H1 (cell line): ENCODE measurements at regions not wholly inside any gene's neighbourhood (a gene's known extent, or its start where the extent isn't known, plus 50 kb on each side); places are given as distances from the start of the nearest gene placed in this dataset.

Experiments
- CTCF ChIA-PET: fragments of 300-600 bp; sonication (Branson Sonifier 250); formaldehyde crosslinking; loops from one replicate; lab custom pipeline; 2021; ENCODE audit not compliant: partially characterized antibody; lab: Charles Lee
- POLR2A ChIA-PET: fragments of 300-600 bp; sonication (Branson Sonifier 250); formaldehyde crosslinking; loops from one replicate; lab custom pipeline; 2021; ENCODE audit warnings: inconsistent platforms; ENCODE audit not compliant: partially characterized antibody; lab: Charles Lee
- DNase-seq, 2 experiments: peaks; one replicate each; pipeline versions ENCODE4 v3.0.0 to v3.0.0-alpha.2; 2010 to 2022; ENCODE audit warnings: low spot score in 2 of 2, low read depth in 1 of 2, mixed read lengths in 1 of 2
- FAIRE-seq: peaks from 2 replicates; lab custom pipeline; 2011; peaks lifted over from hg19 to GRCh38; lab: Jason Lieb, UNC
- H2AFZ ChIP-seq: 2 replicates; pipeline ENCODE4 v1.8.1; 2012; ENCODE audit warnings: low read length, inconsistent platforms
- H2AK5ac ChIP-seq: 2 replicates; pipeline ENCODE4 v1.6.1; 2013; ENCODE audit warnings: low read depth, low read length
- H2BK120ac ChIP-seq: replicated peaks from 2 replicates; pipeline ENCODE3; 2013; ENCODE audit warnings: low read depth, low read length, inconsistent platforms
- H2BK12ac ChIP-seq: 2 replicates; pipeline ENCODE4 v1.6.1; 2013; ENCODE audit warnings: low read depth, low read length
- H2BK15ac ChIP-seq: 2 replicates; pipeline ENCODE4 v1.6.1; 2013; ENCODE audit warnings: low read length
- H2BK20ac ChIP-seq: 2 replicates; pipeline ENCODE4 v1.6.1; 2013; ENCODE audit warnings: low read length
- H2BK5ac ChIP-seq: 2 replicates; pipeline ENCODE4 v1.6.1; 2013; ENCODE audit warnings: low read depth, low read length
- H3K14ac ChIP-seq: 2 replicates; pipeline ENCODE4 v1.6.1; 2013; ENCODE audit warnings: inconsistent platforms; ENCODE audit not compliant: insufficient read length
- H3K18ac ChIP-seq: 2 replicates; pipeline ENCODE4 v1.6.1; 2013; ENCODE audit warnings: low read length; ENCODE audit errors: extremely low read depth
- H3K23ac ChIP-seq: 2 replicates; pipeline ENCODE4 v1.6.1; 2013; ENCODE audit warnings: inconsistent platforms; ENCODE audit not compliant: insufficient read length
- H3K23me2 ChIP-seq: 2 replicates; pipeline ENCODE4 v1.6.1; 2013; ENCODE audit warnings: low read depth, low read length
- H3K27ac ChIP-seq: 2 replicates; pipeline ENCODE4 v1.6.1; 2011; ENCODE audit warnings: low read depth, low read length, inconsistent platforms
- H3K27me3 ChIP-seq, 4 experiments: replicated peaks in 1 of 4; 1 replicate in 1 of 4; 2 replicates in 3 of 4; pipeline versions ENCODE4 v1.6.1 to v1.8.1; 2011 to 2013; ENCODE audit warnings: low read length in 3 of 4, mild to moderate bottlenecking in 3 of 4, inconsistent platforms in 2 of 4, mixed read lengths in 2 of 4, moderate library complexity in 1 of 4; ENCODE audit not compliant: control insufficient read depth in 3 of 4, insufficient read depth in 3 of 4; ENCODE audit errors: extremely low read depth in 1 of 4
- H3K36me3 ChIP-seq, 4 experiments: 2 replicates each; pipeline versions ENCODE4 v1.6.1 to v1.8.1; 2011 to 2013; ENCODE audit warnings: mild to moderate bottlenecking in 4 of 4, low read length in 3 of 4, moderate library complexity in 2 of 4, control low read depth in 1 of 4, inconsistent platforms in 1 of 4; ENCODE audit not compliant: insufficient read depth in 4 of 4, control insufficient read depth in 2 of 4
- H3K4ac ChIP-seq: replicated peaks from 2 replicates; pipeline ENCODE3; 2013; ENCODE audit warnings: low read length, low read depth, mixed read lengths, inconsistent platforms; ENCODE audit not compliant: insufficient read length
- H3K4me1 ChIP-seq, 4 experiments: replicated peaks in 1 of 4; 1 replicate in 1 of 4; 2 replicates in 3 of 4; pipeline versions ENCODE4 v1.6.1 to v1.8.1; 2011 to 2013; ENCODE audit warnings: low read length in 3 of 4, inconsistent platforms in 2 of 4, mixed read lengths in 1 of 4; ENCODE audit not compliant: insufficient read depth in 4 of 4, control insufficient read depth in 3 of 4
- H3K4me2 ChIP-seq, 2 experiments: 2 replicates each; pipeline versions ENCODE4 v1.6.1 to v1.8.1; 2011 to 2013; ENCODE audit warnings: low read depth in 2 of 2, low read length in 2 of 2, control low read depth in 1 of 2, inconsistent platforms in 1 of 2, mild to moderate bottlenecking in 1 of 2; ENCODE audit not compliant: insufficient read depth in 1 of 2
- H3K4me3 ChIP-seq, 4 experiments: fragments of 200-600, 300-600 bp in 1 of 4; sonication (generic), shearing (Covaris generic), sonication (Bioruptor Twin) in 1 of 4; 2 replicates each; pipeline versions ENCODE4 v1.5.1 to v1.8.1; 2011 to 2016; ENCODE audit warnings: low read length in 4 of 4, low read depth in 3 of 4, control low read depth in 2 of 4, inconsistent platforms in 2 of 4, mild to moderate bottlenecking in 2 of 4, mixed read lengths in 1 of 4, moderate library complexity in 1 of 4; ENCODE audit not compliant: insufficient read depth in 2 of 4; ENCODE audit errors: extremely low read depth in 1 of 4
- H3K56ac ChIP-seq: replicated peaks from 2 replicates; pipeline ENCODE3; 2013; ENCODE audit warnings: low read depth, mild to moderate bottlenecking, mixed read lengths, low read length, inconsistent platforms; ENCODE audit not compliant: insufficient read length
- H3K79me1 ChIP-seq: 2 replicates; pipeline ENCODE4 v1.6.1; 2013; ENCODE audit warnings: low read depth, low read length, control low read depth
- H3K79me2 ChIP-seq, 2 experiments: 2 replicates each; pipeline versions ENCODE4 v1.6.1 to v1.8.1; 2012 to 2013; ENCODE audit warnings: low read length in 2 of 2, mild to moderate bottlenecking in 2 of 2, inconsistent platforms in 1 of 2; ENCODE audit not compliant: insufficient read depth in 2 of 2, control insufficient read depth in 1 of 2
- H3K9ac ChIP-seq, 4 experiments: replicated peaks in 1 of 4; 1 replicate in 1 of 4; 2 replicates in 3 of 4; pipeline versions ENCODE4 v1.6.1 to v1.8.1; 2011 to 2013; ENCODE audit warnings: low read depth in 3 of 4, low read length in 3 of 4, control low read depth in 2 of 4, mild to moderate bottlenecking in 2 of 4, moderate library complexity in 2 of 4, inconsistent platforms in 1 of 4; ENCODE audit errors: extremely low read depth in 1 of 4
- H3K9me3 ChIP-seq, 2 experiments: 2 replicates each; pipeline versions ENCODE4 v1.6.1 to v1.8.1; 2012 to 2013; ENCODE audit warnings: mild to moderate bottlenecking in 2 of 2, moderate library complexity in 2 of 2, control low read depth in 1 of 2, inconsistent platforms in 1 of 2, low read depth in 1 of 2, low read length in 1 of 2, mixed read lengths in 1 of 2; ENCODE audit not compliant: insufficient read depth in 2 of 2
- H4K20me1 ChIP-seq, 2 experiments: replicated peaks in 1 of 2; 2 replicates each; pipeline versions ENCODE3 to v1.8.1; 2011 to 2013; ENCODE audit warnings: inconsistent platforms in 2 of 2, low read length in 2 of 2, mild to moderate bottlenecking in 1 of 2; ENCODE audit not compliant: insufficient read depth in 2 of 2, control insufficient read depth in 1 of 2
- H4K5ac ChIP-seq: 2 replicates; pipeline ENCODE4 v1.6.1; 2013; ENCODE audit warnings: low read length, low read depth, mixed read lengths, inconsistent platforms; ENCODE audit not compliant: insufficient read length
- H4K8ac ChIP-seq: 2 replicates; pipeline ENCODE4 v1.8.0; 2013; ENCODE audit warnings: mild to moderate bottlenecking, moderate library complexity, low read length, inconsistent platforms; ENCODE audit not compliant: insufficient read depth; ENCODE audit errors: extremely low read depth
- H4K91ac ChIP-seq: replicated peaks from 2 replicates; pipeline ENCODE3; 2013; ENCODE audit warnings: low read length, mixed read lengths, inconsistent platforms; ENCODE audit not compliant: insufficient read length
- ATF2 ChIP-seq: IDR thresholded peaks from 2 replicates; pipeline ENCODE4 v1.6.1; 2012; ENCODE audit warnings: low read length, inconsistent platforms
- CTCF ChIP-seq, 3 experiments: IDR thresholded peaks; 1 replicate in 2 of 3; 2 replicates in 1 of 3; pipeline versions ENCODE4 v1.5.1 to v1.6.1; 2011; ENCODE audit warnings: low read length in 3 of 3, mild to moderate bottlenecking in 3 of 3, inconsistent platforms in 2 of 3, low read depth in 1 of 3, moderate library complexity in 1 of 3; ENCODE audit not compliant: insufficient read depth in 1 of 3; ENCODE audit errors: control extremely low read depth in 1 of 3
- NRF1 ChIP-seq: IDR thresholded peaks from 2 replicates; pipeline ENCODE4 v1.6.1; 2011; ENCODE audit warnings: mild to moderate bottlenecking, low read depth, low read length, improper control_type of control experiment
- RAD21 ChIP-seq, 2 experiments: IDR thresholded peaks in 1 of 2; conservative IDR thresholded peaks in 1 of 2; 2 replicates each; pipeline ENCODE4 v1.6.1; 2011; ENCODE audit warnings: low read depth in 2 of 2, low read length in 2 of 2, improper control_type of control experiment in 1 of 2, inconsistent platforms in 1 of 2, mild to moderate bottlenecking in 1 of 2, moderate library complexity in 1 of 2
- SAP30 ChIP-seq: fragments of 300-600 bp; sonication (generic); IDR thresholded peaks from 2 replicates; pipeline ENCODE4 v1.7.1; 2012; ENCODE audit warnings: low read length, moderate library complexity, mild to moderate bottlenecking, inconsistent platforms; ENCODE audit not compliant: insufficient read depth, insufficient replicate concordance
- SIN3A ChIP-seq, 2 experiments: IDR thresholded peaks in 1 of 2; conservative IDR thresholded peaks in 1 of 2; 2 replicates each; pipeline ENCODE4 v1.6.1; 2011 to 2012; ENCODE audit warnings: low read length in 2 of 2, improper control_type of control experiment in 1 of 2, low read depth in 1 of 2, mild to moderate bottlenecking in 1 of 2
- SIRT6 ChIP-seq: IDR thresholded peaks from one replicate; pipeline ENCODE4 v1.7.1; 2012; ENCODE audit warnings: low read length, inconsistent platforms
- TAF7 ChIP-seq: optimal IDR thresholded peaks from 2 replicates; pipeline ENCODE3; 2011; ENCODE audit warnings: low read depth, mild to moderate bottlenecking, inconsistent platforms, low read length, moderate library complexity, borderline replicate concordance
- TEAD4 ChIP-seq: IDR thresholded peaks from 2 replicates; pipeline ENCODE4 v1.6.1; 2012; ENCODE audit warnings: low read depth, low read length, inconsistent platforms, mixed read lengths

GRCh38 chr4:132557660-132558059 lies 591.4 kb upstream of the PCDH10 start:
- Histone ChIP-seq H4K5ac (no peak overlapping the region), H3K36me3 (no peaks in the 10 kb centered on the region), H3K9me3 (no peaks in the 10 kb centered on the region), H3K18ac (no peak overlapping the region), H3K9ac (no peak overlapping the region), H3K4me2 (no peak overlapping the region), H3K4me3 (no peak overlapping the region), H3K23me2 (no peaks in the 10 kb centered on the region), H3K23ac (no peak overlapping the region), H3K56ac (no peak overlapping the region), H4K91ac (no peak overlapping the region), H2BK15ac (no peak overlapping the region), H3K79me2 (no peaks in the 10 kb centered on the region), H3K27me3 (no peaks in the 10 kb centered on the region), H2BK12ac (no peak overlapping the region), H4K8ac (no peak overlapping the region), H2BK120ac (no peak overlapping the region), H3K4ac (no peak overlapping the region), H3K14ac (no peak overlapping the region), H3K4me1 (no peaks in the 10 kb centered on the region), H2BK20ac (no peak overlapping the region), H4K20me1 (no peaks in the 10 kb centered on the region), H2BK5ac (no peak overlapping the region), H2AFZ (no peak overlapping the region), H3K27ac (no peak overlapping the region), H3K79me1 (no peaks in the 10 kb centered on the region), H2AK5ac (no peak overlapping the region)
- ChIA-PET CTCF (interaction anchor here (0.6 to 2.2 kb wide), 17 partner anchors 8 to 260 kb away, joined by 3 to 10 read pairs (median 4); no protein-coding TSS in a partner anchor), POLR2A (no interaction called here)
- FAIRE-seq = peak; percentile 72
- DNase-seq = no peak
- no peak for TF ChIP-seq SIN3A (conservative IDR thresholded peaks at IDR 0.05 in 1 of 2, IDR thresholded peaks at IDR 0.05 in 1 of 2; ENCODE audit: low read depth in 1 of 2, low read length in 2 of 2)
- no peak for TF ChIP-seq ATF2
- TF ChIP-seq RAD21 (IDR thresholded peaks at IDR 0.05 in 1 of 2, conservative IDR thresholded peaks at IDR 0.05 in 1 of 2; ENCODE audit: low read depth in 2 of 2, low read length in 2 of 2) = peak; percentile 31 to 56; a peak in 3 of 4 replicates
- TF ChIP-seq TEAD4 = no peak
- TF ChIP-seq SAP30 = no peak
- no peak for TF ChIP-seq NRF1
- TF ChIP-seq CTCF (IDR thresholded peaks at IDR 0.05; ENCODE audit: control extremely low read depth in 1 of 3, insufficient read depth in 1 of 3, low read depth in 1 of 3, low read length in 3 of 3) = peak in 2 of 3 experiments; percentile 24 to 67; a peak in 2 of 4 replicates
- TF ChIP-seq TAF7 = no peak
- TF ChIP-seq SIRT6 = no peak
